ENCODE measurements at regions not wholly inside any gene's neighbourhood (a gene's known extent, or its start where the extent isn't known, plus 50 kb on each side); places are given as distances from the start of the nearest gene placed in this dataset.
A peak's percentile ranks its signal among the peaks of the same experiment; 100 is the strongest.

DNA sequence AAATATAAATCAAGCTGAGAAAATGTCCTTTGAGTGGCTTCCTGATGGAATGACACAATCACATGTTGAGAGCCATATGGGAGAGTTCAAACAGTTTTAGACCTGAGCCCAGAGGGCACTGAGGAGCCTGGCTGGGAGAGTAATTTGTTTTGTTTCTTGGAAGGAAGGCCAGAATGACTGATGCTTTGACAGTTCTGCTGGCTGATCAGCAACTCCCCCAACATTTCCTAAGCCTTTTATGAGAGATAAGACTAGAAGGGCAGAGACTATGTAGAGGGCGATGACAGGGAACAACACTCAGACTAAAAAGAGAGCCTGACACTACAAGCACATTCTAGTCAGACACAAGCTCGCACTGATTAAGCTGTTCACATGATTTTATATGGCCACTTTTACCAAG lies 169.2 kb downstream of the COX7C start:
- no peak for DNase-seq

DNA sequence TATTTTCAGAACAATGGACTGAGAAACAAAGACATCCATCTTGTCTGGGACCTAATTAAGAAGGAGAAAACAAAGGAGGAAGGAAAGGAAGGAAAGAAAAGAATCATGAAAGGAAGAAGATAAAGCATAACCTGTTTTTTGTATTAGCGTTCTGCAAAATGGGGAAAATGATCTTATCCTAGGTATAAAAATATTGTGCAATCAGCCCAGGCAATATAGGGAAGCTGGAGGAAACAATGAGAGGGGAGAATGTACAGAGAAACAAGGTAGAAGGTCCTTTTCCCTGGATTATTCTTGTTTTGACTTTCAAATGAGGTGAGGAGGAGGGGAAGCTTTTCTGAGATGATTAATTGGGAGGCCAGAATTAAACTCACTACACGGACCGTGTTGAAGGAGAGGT lies 177.9 kb downstream of the COX7C start:
- DNase-seq = no peak

- no peak for DNase-seq
These were observed 179.9 kb downstream of the COX7C start for GRCh38 chr5:86797677-86798076.

- DNase-seq = no peak
These were observed 188.5 kb downstream of the COX7C start for GRCh38 chr5:86806206-86806605.

- no peak for DNase-seq
These were observed 189.6 kb downstream of the COX7C start for GRCh38 chr5:86807046-86808031.

DNA sequence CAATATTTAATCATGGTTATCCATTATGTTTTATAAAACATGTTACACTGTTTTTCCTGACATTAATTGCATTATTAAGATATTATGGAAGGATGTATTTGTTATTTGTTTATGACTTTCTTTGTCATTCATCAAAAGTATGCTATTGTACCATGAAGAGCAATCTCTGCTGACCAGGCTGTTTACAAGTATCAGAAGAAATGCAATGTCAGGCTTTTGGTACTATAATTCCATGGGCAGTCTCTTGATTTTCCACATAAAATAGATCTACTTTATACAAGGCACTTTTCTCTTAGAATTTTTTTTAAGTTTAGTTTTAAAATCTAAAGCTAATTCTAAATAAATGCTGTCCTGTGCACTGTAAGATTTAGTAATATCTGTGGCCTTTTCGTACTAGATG lies 196.6 kb downstream of the COX7C start:
- no peak for DNase-seq

DNA sequence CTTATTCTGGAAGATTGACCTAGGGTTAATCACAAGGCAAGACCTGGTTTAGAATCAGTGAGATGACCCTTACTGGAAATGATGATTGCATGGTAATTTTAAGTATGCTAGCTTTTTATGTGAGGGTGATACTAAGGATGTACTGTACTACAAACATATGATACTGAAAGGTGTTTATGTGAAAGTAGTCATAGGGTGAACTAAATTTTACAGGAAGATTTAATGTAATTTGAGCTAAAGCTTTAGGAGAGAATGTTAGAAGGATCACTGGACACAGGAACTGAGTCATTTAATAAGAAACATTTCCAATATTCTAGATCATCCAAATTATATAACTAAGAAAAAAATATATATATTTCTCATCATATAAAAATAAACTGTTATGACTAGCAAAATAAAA lies 197.2 kb downstream of the COX7C start:
- DNase-seq = no peak

DNA sequence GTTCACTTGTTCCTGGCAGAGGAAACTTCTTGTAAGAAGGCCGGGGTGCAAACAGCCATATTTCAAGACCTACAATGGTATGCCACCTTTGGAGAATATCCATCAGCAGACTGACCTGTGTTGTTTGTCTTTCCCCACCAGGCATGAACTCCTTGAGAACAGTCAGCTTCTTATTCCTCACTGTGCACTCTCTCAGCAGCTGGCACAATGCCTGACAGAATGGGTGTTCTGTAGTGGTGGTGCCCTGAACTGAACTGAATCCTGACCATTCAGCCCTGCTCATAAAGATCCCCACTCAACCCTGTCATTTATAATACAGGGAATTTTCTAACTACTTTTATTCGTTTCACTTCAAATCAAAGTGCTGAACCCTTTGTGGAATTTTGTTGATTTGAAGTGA lies 206.9 kb downstream of the COX7C start:
- no peak for DNase-seq

- no peak for DNase-seq
These were observed 213.4 kb downstream of the COX7C start for GRCh38 chr5:86831128-86831527.

DNA sequence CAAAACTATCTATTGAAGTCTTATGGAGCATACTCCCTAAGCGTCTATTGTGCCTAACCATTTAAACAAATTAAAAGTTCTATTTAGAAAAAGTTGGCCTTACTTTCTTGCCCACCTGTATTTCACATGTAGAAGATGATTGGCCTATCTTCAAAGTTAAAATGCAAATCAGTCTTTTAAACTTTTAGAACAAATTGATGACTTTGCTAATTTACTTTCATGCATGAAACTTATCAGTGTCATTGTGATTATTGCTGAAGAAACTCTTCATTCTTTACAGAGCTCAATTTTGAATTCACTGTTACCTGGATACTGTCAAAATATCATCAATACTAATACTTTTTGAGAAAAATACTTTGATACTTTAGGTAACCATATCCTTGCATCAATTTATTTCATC lies 216.1 kb downstream of the COX7C start:
- no peak for DNase-seq

- DNase-seq = no peak
These were observed 219.9 kb downstream of the COX7C start for GRCh38 chr5:86837610-86838009.

GRCh38 chr5:86838083-86838482 lies 220.3 kb downstream of the COX7C start:
- no peak for DNase-seq

GRCh38 chr5:86841000-86841644 lies 223.4 kb downstream of the COX7C start:
- no peak for DNase-seq

- DNase-seq = no peak
These were observed 240.7 kb downstream of the COX7C start for GRCh38 chr5:86858442-86858841.

DNA sequence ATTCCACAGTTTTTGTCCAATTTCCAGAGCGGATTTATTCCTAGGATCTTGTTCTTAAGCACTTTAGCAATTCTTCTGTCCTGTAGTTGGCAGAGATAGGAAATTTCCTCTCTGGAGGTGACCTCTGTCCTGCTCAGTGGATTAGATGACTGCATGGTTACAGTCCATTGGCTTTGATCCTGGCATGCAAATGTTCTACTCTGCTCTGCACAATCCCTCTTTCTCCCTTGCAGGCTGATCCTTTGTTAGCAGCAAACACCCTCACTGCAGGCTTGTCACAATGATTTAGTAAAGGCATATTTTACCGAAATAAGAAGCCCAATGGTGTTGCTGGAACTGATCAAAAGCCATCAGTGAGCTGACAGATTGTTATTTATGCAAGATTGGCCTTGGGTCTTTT lies 243.8 kb downstream of the COX7C start:
- DNase-seq = no peak

DNA sequence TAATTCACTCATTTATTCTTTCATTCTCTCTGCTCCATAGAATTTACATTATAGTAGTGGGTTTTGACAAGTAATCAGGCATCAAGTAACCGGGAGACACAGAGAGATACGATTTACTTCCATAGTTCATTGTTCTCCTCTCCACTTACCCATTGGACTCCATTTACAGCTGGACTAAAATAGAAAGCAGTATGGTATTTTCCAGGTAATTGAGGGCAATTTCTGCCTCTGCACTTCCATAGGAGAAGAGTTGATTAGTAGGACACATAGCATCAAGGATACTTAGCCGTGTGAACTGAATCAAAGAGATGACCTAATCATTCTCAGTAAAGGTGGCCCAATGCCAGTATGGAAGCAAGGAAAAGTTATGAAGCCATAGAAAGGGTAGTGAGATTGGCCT lies 244.4 kb downstream of the COX7C start:
- no peak for DNase-seq

DNA sequence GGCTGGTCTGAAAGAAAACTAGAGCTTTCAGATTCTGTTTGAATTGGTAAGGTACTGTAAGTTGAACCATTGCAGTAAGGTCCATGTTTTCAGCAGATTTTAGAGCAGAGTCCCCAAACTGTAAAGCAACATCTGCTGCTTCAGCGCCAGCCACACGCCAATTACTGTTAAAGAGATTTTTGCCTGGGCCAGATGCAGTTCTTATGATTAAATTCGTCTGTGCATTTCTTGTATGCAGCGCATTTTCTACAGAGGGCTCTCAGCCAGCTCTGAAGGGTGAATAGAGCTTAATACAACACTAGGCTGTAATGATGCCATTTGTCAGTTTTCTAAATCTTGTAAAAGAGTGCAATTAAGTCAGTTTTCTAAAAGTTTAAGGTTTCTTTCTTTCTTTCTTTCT lies 246.3 kb downstream of the COX7C start:
- DNase-seq = peak; percentile 7

- peak; percentile 13 for DNase-seq
These were observed 247.6 kb downstream of the COX7C start for GRCh38 chr5:86865256-86865785.

GRCh38 chr5:86866036-86866435 lies 248.3 kb downstream of the COX7C start:
- no peak for DNase-seq

DNA sequence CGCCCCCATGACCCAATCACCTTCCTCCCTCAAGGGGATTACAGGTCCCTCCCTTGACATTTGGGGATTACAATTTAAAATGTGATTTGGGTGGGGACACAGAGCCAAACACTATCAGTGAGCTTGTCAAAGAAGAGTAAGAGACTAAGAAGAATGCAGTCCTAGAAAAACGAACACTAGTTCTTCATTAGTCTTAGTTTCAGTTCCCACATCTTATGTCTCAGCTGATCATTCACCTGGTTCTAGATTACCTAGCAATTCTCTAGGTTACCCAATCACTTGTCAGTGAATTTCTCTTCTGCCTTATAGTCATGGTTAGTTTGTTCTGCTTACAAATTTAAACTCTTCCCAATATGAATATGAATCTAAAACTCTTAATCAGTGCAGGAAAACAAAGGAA lies 251.5 kb downstream of the COX7C start:
- no peak for DNase-seq

GRCh38 chr5:86875539-86875938 lies 257.8 kb downstream of the COX7C start:
- no peak for DNase-seq

- no peak for DNase-seq
These were observed 260.5 kb downstream of the COX7C start for GRCh38 chr5:86878250-86878649.

GRCh38 chr5:86879086-86879485 lies 261.3 kb downstream of the COX7C start:
- DNase-seq = no peak

DNA sequence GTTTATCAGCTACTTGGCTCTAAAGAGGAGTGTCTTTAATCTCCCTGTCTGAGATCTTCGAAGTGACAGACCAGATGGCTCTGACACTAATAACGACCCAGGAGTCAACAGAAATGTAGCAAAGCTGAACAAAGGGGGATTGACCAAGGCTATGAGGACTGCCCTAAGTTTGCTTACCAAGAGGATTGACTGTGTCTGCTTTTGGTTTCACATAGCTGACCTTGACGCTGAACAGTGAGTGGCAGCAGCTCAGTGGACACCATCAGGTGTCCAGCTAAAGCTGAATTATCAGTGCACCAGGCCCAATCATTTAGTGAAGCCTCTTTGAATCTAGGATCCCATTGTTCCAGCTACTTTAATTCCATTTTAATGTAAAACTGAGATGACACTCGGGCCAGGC lies 262.6 kb downstream of the COX7C start:
- DNase-seq = no peak
